Kasumi-1 (cell line): ENCODE measurements at regions not wholly inside any gene's neighbourhood (a gene's known extent, or its start where the extent isn't known, plus 50 kb on each side); places are given as distances from the start of the nearest gene placed in this dataset.
"Not testable (repeated sequence)": the region's sequence is repeated elsewhere in the genome, so short reads cannot be mapped to it uniquely, and the experiment has no call there.

Experiments
- DNase-seq, 2 experiments: peaks; one replicate each; lab custom pipeline; 2025; lab: John Stamatoyannopoulos, UW

GRCh38 chr4:62454535-62454934 is 1254.4 kb downstream of the ADGRL3 start:
- no peak for DNase-seq

- no peak for DNase-seq
These were observed 1250.6 kb downstream of the ADGRL3 start for GRCh38 chr4:62450740-62451139.

- no peak for DNase-seq
These were observed 1249.4 kb downstream of the ADGRL3 start for GRCh38 chr4:62449538-62449937.

- DNase-seq, result no peak
These were observed 1248.8 kb downstream of the ADGRL3 start for GRCh38 chr4:62448911-62449310.

- DNase-seq, result no peak
These were observed 1238.9 kb downstream of the ADGRL3 start for GRCh38 chr4:62439051-62439450.

- no peak for DNase-seq
These were observed 1234.8 kb downstream of the ADGRL3 start for GRCh38 chr4:62434921-62435320.

- not testable (repeated sequence) for DNase-seq
These were observed 1231.5 kb downstream of the ADGRL3 start for GRCh38 chr4:62431513-62432231.

GRCh38 chr4:62429297-62429696 is 1229.2 kb downstream of the ADGRL3 start:
- DNase-seq, result no peak

GRCh38 chr4:62415256-62415655 is 1215.1 kb downstream of the ADGRL3 start:
- no peak for DNase-seq

- no peak for DNase-seq
These were observed 1214.4 kb downstream of the ADGRL3 start for GRCh38 chr4:62414563-62414962.

GRCh38 chr4:62410371-62411003 is 1210.4 kb downstream of the ADGRL3 start:
- DNase-seq, result no peak

GRCh38 chr4:62408454-62408853 is 1208.3 kb downstream of the ADGRL3 start:
- no peak for DNase-seq

- peak; percentile 62 to 72 for DNase-seq
These were observed 1207.4 kb downstream of the ADGRL3 start for GRCh38 chr4:62407534-62407933.

GRCh38 chr4:62402088-62402806 is 1202.1 kb downstream of the ADGRL3 start:
- DNase-seq, result peak in 1 of 2 experiments; percentile 3

GRCh38 chr4:62399242-62399641 is 1199.1 kb downstream of the ADGRL3 start:
- DNase-seq, result peak in 1 of 2 experiments; percentile 8

GRCh38 chr4:62398318-62398717 is 1198.2 kb downstream of the ADGRL3 start:
- no peak for DNase-seq

GRCh38 chr4:62394766-62395165 is 1194.6 kb downstream of the ADGRL3 start:
- DNase-seq, result peak; percentile 57 to 69

GRCh38 chr4:62387808-62388207 is 1187.7 kb downstream of the ADGRL3 start:
- no peak for DNase-seq

- DNase-seq, result no peak
These were observed 1177.6 kb downstream of the ADGRL3 start for GRCh38 chr4:62377700-62378099.

GRCh38 chr4:62377245-62377644 is 1177.1 kb downstream of the ADGRL3 start:
- DNase-seq, result no peak

GRCh38 chr4:62366939-62367338 is 1166.8 kb downstream of the ADGRL3 start:
- DNase-seq, result peak in 1 of 2 experiments; percentile 25

GRCh38 chr4:62360156-62360545 is 1160.0 kb downstream of the ADGRL3 start:
- no peak for DNase-seq
